GM12878 (cell line): ENCODE measurements at regions not wholly inside any gene's neighbourhood (a gene's known extent, or its start where the extent isn't known, plus 50 kb on each side); places are given as distances from the start of the nearest gene placed in this dataset.

Experiments used
- ATAC-seq: fragments of 200-7000 bp; cut with Tn5 transposase; 3 replicates; pipeline ENCODE4 v1.9.1; 2020; ENCODE audit warnings: mild to moderate bottlenecking, moderate library complexity
- BruUV-seq: library from RNA; stranded (reverse); fragments of 400-500 nt; replicated peaks from 2 replicates; lab custom pipeline; 2021; lab: Mats Ljungman, UMichigan
- CTCF ChIA-PET: fragments of 300-600 bp; sonication (Branson Sonifier 250); formaldehyde crosslinking; extraction: SDS; loops from one replicate; lab custom pipeline; 2021; ENCODE audit warnings: inconsistent platforms; lab: Yijun Ruan, JAX
- POLR2A ChIA-PET: fragments of 350-600 bp; formaldehyde crosslinking; extraction: SDS; loops from one replicate; lab custom pipeline; 2021; ENCODE audit warnings: inconsistent platforms; lab: Charles Lee
- RAD21 ChIA-PET: fragments of 300-600 bp; sonication (Branson Sonifier 250); formaldehyde crosslinking; loops from one replicate; lab custom pipeline; 2023; ENCODE audit warnings: antibody characterized with exemption; ENCODE audit not compliant: unreplicated experiment; lab: Charles Lee
- SMC1A ChIA-PET: fragments of 300-600 bp; sonication (Branson Sonifier 250); formaldehyde crosslinking; loops from one replicate; lab custom pipeline; 2023; ENCODE audit not compliant: unreplicated experiment, uncharacterized antibody; lab: Charles Lee
- DNase-seq: peaks from one replicate; pipeline ENCODE4 v3.0.0-alpha.2; 2011; ENCODE audit warnings: low read depth, low spot score
- FAIRE-seq: peaks from 3 replicates; lab custom pipeline; 2011; peaks lifted over from hg19 to GRCh38; lab: Jason Lieb, UNC
- H2AFZ ChIP-seq: 2 replicates; pipeline ENCODE4 v1.6.0; 2011; ENCODE audit warnings: low read depth, low read length, control low read depth; ENCODE audit not compliant: control insufficient read depth
- H3K27ac ChIP-seq: 2 replicates; pipeline ENCODE4 v1.5.1; 2011; ENCODE audit warnings: control low read depth; ENCODE audit not compliant: control insufficient read depth, insufficient read depth
- H3K27me3 ChIP-seq, 2 experiments: replicated peaks in 1 of 2; 2 replicates each; pipeline versions ENCODE4 v1.6.0 to v1.6.1; 2011; ENCODE audit warnings: low read length in 1 of 2; ENCODE audit not compliant: control insufficient read depth in 2 of 2, insufficient read depth in 2 of 2
- H3K36me3 ChIP-seq, 2 experiments: 2 replicates each; pipeline ENCODE4 v1.5.1; 2011; ENCODE audit warnings: low read length in 1 of 2; ENCODE audit not compliant: control insufficient read depth in 2 of 2, insufficient read depth in 2 of 2
- H3K4me1 ChIP-seq: 2 replicates; pipeline ENCODE4 v1.6.1; 2011; ENCODE audit warnings: mild to moderate bottlenecking, low read length, moderate library complexity, mixed read lengths; ENCODE audit not compliant: control insufficient read depth, insufficient read depth
- H3K4me2 ChIP-seq: 2 replicates; pipeline ENCODE4 v1.6.0; 2011; ENCODE audit warnings: control low read depth; ENCODE audit not compliant: control insufficient read depth, insufficient read depth
- H3K4me3 ChIP-seq: fragments of 200-600 bp; sonication (generic); 2 replicates; pipeline ENCODE4 v1.5.1; 2016
- H3K79me2 ChIP-seq: 2 replicates; pipeline ENCODE4 v1.6.0; 2011; ENCODE audit warnings: low read length; ENCODE audit not compliant: control insufficient read depth, insufficient read depth
- H3K9ac ChIP-seq: 2 replicates; pipeline ENCODE4 v1.8.0; 2011; ENCODE audit warnings: low read length, control low read depth, mixed read lengths; ENCODE audit not compliant: control insufficient read depth, insufficient read depth
- H3K9me3 ChIP-seq: replicated peaks from 3 replicates; pipeline ENCODE4 v1.5.1; 2011; ENCODE audit warnings: mild to moderate bottlenecking, low read length; ENCODE audit not compliant: control insufficient read depth, insufficient read depth
- H4K20me1 ChIP-seq: 2 replicates; pipeline ENCODE4 v1.6.0; 2011; ENCODE audit not compliant: control insufficient read depth, insufficient read depth
- BMI1 ChIP-seq: fragments of 450-650 bp; IDR thresholded peaks from 2 replicates; pipeline ENCODE4 v1.6.1; 2016; ENCODE audit warnings: mild to moderate bottlenecking, moderate library complexity, borderline replicate concordance
- CUX1 ChIP-seq: IDR thresholded peaks from 2 replicates; pipeline ENCODE4 v1.6.1; 2012; ENCODE audit warnings: improper control_type of control experiment, low read depth, low read length; ENCODE audit not compliant: insufficient replicate concordance
- FOXK2 ChIP-seq: fragments of 450-650 bp; IDR thresholded peaks from 2 replicates; pipeline ENCODE4 v1.6.1; 2017; ENCODE audit warnings: mild to moderate bottlenecking, moderate library complexity
- HDAC6 ChIP-seq: fragments of 200-600 bp; sonication (generic); IDR thresholded peaks from one replicate; pipeline ENCODE4 v1.8.0; 2017; ENCODE audit warnings: antibody characterized with exemption; ENCODE audit not compliant: unreplicated experiment
- IKZF1 ChIP-seq: fragments of 450-650 bp; conservative IDR thresholded peaks from 2 replicates; pipeline ENCODE4 v1.6.1; 2017; ENCODE audit warnings: antibody characterized with exemption, mild to moderate bottlenecking
- NBN ChIP-seq: fragments of 450-650 bp; IDR thresholded peaks from 2 replicates; pipeline ENCODE4 v1.6.1; 2016
- NFYB ChIP-seq: IDR thresholded peaks from 2 replicates; pipeline ENCODE4 v1.6.1; 2011; ENCODE audit warnings: low read depth, mild to moderate bottlenecking, low read length, improper control_type of control experiment, moderate library complexity; ENCODE audit not compliant: insufficient read depth
- NR2C1 ChIP-seq: fragments of 450-650 bp; IDR thresholded peaks from 2 replicates; pipeline ENCODE4 v1.6.1; 2017; ENCODE audit warnings: antibody characterized with exemption, mild to moderate bottlenecking, moderate library complexity
- NRF1 ChIP-seq: conservative IDR thresholded peaks from 2 replicates; pipeline ENCODE4 v1.6.1; 2011; ENCODE audit warnings: mild to moderate bottlenecking, low read depth, low read length, improper control_type of control experiment
- POLR2A ChIP-seq: IDR thresholded peaks from 2 replicates; pipeline ENCODE4 v1.6.1; 2011; ENCODE audit warnings: low read depth, mild to moderate bottlenecking, low read length
- POLR2AphosphoS5 ChIP-seq: IDR thresholded peaks from 2 replicates; pipeline ENCODE4 v1.6.1; 2011; ENCODE audit warnings: mild to moderate bottlenecking, low read length, inconsistent platforms
- RAD51 ChIP-seq: fragments of 450-650 bp; IDR thresholded peaks from 2 replicates; pipeline ENCODE4 v1.6.1; 2016; ENCODE audit warnings: moderate library complexity, mild to moderate bottlenecking, inconsistent platforms
- SMARCA5 ChIP-seq: fragments of 450-650 bp; IDR thresholded peaks from 2 replicates; pipeline ENCODE4 v1.6.1; 2017; ENCODE audit warnings: mild to moderate bottlenecking
- SP1 ChIP-seq: IDR thresholded peaks from one replicate; pipeline ENCODE4 v1.6.1; 2011; ENCODE audit warnings: low read depth, low read length
- ZNF24 ChIP-seq: fragments of 450-650 bp; IDR thresholded peaks from 2 replicates; pipeline ENCODE4 v1.6.1; 2017; ENCODE audit warnings: antibody characterized with exemption, mild to moderate bottlenecking
- WGBS: methylation state at CpG from one replicate; pipeline ENCODE4 v1.1.6; 2016; ENCODE audit warnings: low lambda C conversion rate; ENCODE audit not compliant: insufficient replicate concordance, insufficient coverage; ENCODE audit errors: missing lambda C conversion rate; 5-methylcytosine and 5-hydroxymethylcytosine counted together
- in situ Hi-C: fragments of 300-500 bp; cut with MboI; formaldehyde crosslinking; loops from 9 replicates; pipeline ENCODE4 v1.14.3; 2018; ENCODE audit warnings: mixed read lengths
- intact Hi-C: fragments of 100-400 bp; cut with micrococcal nuclease; formaldehyde crosslinking; loops from one replicate; pipeline ENCODE4 v1.14.2; 2022; ENCODE audit not compliant: unreplicated experiment
- TF ChIP-seq, protein P1 (sequence below): fragments of 450-650 bp; IDR thresholded peaks from 2 replicates; pipeline ENCODE4 v1.6.1; 2017; ENCODE audit warnings: mild to moderate bottlenecking
- TF ChIP-seq, protein P2 (sequence below): fragments of 450-650 bp; formaldehyde crosslinking; IDR thresholded peaks from 2 replicates; pipeline ENCODE4 v1.5.0; 2022; ENCODE audit warnings: mild to moderate bottlenecking, missing genetic modification characterization

DNA sequence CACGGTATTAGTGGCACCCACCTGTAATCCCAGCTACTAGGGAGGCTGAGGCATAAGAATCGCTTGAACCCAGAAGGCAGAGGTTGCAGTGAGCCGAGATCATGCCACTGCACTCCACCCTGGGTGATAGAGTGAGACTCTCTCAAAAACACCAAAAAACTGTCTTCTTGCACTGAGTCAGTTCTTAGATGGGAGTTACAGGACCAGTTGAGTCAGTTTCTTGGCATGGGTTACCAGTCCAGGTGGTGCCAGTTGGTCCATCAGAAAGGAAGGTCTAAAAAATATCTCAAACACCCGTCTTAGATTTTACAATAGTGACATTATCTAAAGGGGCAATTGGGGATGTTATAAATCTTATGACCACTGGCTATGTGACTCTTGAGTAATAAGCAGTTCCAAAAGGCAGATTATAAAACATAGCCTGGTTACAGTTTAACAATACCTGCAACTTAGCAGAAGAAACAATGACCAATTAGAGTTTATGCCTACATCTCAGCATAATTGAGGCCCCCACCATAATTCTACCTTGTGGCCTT, 206.9 kb upstream of the FGGY start:
- CTCF ChIA-PET, result interaction anchor here (0.7 to 0.9 kb wide), 2 partner anchors 31 to 34 kb away, joined by 3 to 4 read pairs; no protein-coding TSS in a partner anchor
- POLR2A ChIA-PET, result no interaction called here
- TF ChIP-seq RAD51, result no peak
- TF ChIP-seq, protein P1, sequence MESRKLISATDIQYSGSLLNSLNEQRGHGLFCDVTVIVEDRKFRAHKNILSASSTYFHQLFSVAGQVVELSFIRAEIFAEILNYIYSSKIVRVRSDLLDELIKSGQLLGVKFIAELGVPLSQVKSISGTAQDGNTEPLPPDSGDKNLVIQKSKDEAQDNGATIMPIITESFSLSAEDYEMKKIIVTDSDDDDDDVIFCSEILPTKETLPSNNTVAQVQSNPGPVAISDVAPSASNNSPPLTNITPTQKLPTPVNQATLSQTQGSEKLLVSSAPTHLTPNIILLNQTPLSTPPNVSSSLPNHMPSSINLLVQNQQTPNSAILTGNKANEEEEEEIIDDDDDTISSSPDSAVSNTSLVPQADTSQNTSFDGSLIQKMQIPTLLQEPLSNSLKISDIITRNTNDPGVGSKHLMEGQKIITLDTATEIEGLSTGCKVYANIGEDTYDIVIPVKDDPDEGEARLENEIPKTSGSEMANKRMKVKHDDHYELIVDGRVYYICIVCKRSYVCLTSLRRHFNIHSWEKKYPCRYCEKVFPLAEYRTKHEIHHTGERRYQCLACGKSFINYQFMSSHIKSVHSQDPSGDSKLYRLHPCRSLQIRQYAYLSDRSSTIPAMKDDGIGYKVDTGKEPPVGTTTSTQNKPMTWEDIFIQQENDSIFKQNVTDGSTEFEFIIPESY, result no peak
- TF ChIP-seq POLR2AphosphoS5, result no peak
- TF ChIP-seq POLR2A, result no peak
- no peak for TF ChIP-seq CUX1
- TF ChIP-seq NBN, result no peak
- no peak for TF ChIP-seq NFYB
- TF ChIP-seq NRF1, result no peak
- no peak for TF ChIP-seq SP1
- no peak for TF ChIP-seq BMI1
- no peak for TF ChIP-seq FOXK2
- TF ChIP-seq NR2C1, result no peak
- no peak for TF ChIP-seq SMARCA5
- no peak for TF ChIP-seq HDAC6
- TF ChIP-seq IKZF1, result no peak
- no peak for TF ChIP-seq ZNF24
- TF ChIP-seq, protein P2, sequence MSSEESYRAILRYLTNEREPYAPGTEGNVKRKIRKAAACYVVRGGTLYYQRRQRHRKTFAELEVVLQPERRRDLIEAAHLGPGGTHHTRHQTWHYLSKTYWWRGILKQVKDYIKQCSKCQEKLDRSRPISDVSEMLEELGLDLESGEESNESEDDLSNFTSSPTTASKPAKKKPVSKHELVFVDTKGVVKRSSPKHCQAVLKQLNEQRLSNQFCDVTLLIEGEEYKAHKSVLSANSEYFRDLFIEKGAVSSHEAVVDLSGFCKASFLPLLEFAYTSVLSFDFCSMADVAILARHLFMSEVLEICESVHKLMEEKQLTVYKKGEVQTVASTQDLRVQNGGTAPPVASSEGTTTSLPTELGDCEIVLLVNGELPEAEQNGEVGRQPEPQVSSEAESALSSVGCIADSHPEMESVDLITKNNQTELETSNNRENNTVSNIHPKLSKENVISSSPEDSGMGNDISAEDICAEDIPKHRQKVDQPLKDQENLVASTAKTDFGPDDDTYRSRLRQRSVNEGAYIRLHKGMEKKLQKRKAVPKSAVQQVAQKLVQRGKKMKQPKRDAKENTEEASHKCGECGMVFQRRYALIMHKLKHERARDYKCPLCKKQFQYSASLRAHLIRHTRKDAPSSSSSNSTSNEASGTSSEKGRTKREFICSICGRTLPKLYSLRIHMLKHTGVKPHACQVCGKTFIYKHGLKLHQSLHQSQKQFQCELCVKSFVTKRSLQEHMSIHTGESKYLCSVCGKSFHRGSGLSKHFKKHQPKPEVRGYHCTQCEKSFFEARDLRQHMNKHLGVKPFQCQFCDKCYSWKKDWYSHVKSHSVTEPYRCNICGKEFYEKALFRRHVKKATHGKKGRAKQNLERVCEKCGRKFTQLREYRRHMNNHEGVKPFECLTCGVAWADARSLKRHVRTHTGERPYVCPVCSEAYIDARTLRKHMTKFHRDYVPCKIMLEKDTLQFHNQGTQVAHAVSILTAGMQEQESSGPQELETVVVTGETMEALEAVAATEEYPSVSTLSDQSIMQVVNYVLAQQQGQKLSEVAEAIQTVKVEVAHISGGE, result no peak
- H3K4me1 ChIP-seq, result no peaks in the 10 kb centered on the region
- SMC1A ChIA-PET, result interaction anchor here (0.8 to 1.9 kb wide), 3 partner anchors 21 to 73 kb away, joined by 3 to 4 read pairs (median 3); no protein-coding TSS in a partner anchor
- intact Hi-C loops, result no loop called here
- no peak overlapping the region for H3K4me2 ChIP-seq
- RAD21 ChIA-PET, result no interaction called here
- H3K9me3 ChIP-seq, result no peaks in the 10 kb centered on the region; the same call in 1 of the 3 replicates
- no peak overlapping the region for H3K4me3 ChIP-seq
- no peaks in the 10 kb centered on the region for H3K27me3 ChIP-seq
- ATAC-seq, result no peak
- in situ Hi-C loops, result no loop called here
- no peak for DNase-seq
- WGBS, result 55% methylated on average over 4 of the region's 4 CpGs
- H3K27ac ChIP-seq, result no peak overlapping the region
- H2AFZ ChIP-seq, result no peak overlapping the region
- BruUV-seq, result no TSS peak
- no peak overlapping the region for H3K9ac ChIP-seq
- no peaks in the 10 kb centered on the region for H3K79me2 ChIP-seq
- FAIRE-seq, result no peak
- no peaks in the 10 kb centered on the region for H3K36me3 ChIP-seq
- H4K20me1 ChIP-seq, result no peaks in the 10 kb centered on the region
